ENCODE measurements at regions not wholly inside any gene's neighbourhood (a gene's known extent, or its start where the extent isn't known, plus 50 kb on each side); places are given as distances from the start of the nearest gene placed in this dataset.

- no peak for TF ChIP-seq CTCF (IDR thresholded peaks at IDR 0.05)
- no peak for TF ChIP-seq POLR2A (IDR thresholded peaks at IDR 0.05)
- no peak for TF ChIP-seq POLR2AphosphoS5 (IDR thresholded peaks at IDR 0.05)
- TF ChIP-seq EP300 (IDR thresholded peaks at IDR 0.05), result no peak
These were observed 424.4 kb upstream of the NETO1 start for GRCh38 chr18:73292156-73292555.
